HepG2 (cell line): ENCODE measurements at regions not wholly inside any gene's neighbourhood (a gene's known extent, or its start where the extent isn't known, plus 50 kb on each side); places are given as distances from the start of the nearest gene placed in this dataset.

ENCODE experiments used
- ATAC-seq: fragments of 200-7000 bp; cut with Tn5 transposase; 3 replicates; pipeline ENCODE4 v1.9.1; 2020; ENCODE audit warnings: mild to moderate bottlenecking, moderate library complexity
- BruUV-seq: library from RNA; stranded (reverse); fragments of 400-500 nt; replicated peaks from 2 replicates; lab custom pipeline; 2021; lab: Mats Ljungman, UMichigan
- CTCF ChIA-PET: fragments of 300-600 bp; formaldehyde crosslinking; extraction: SDS; loops from one replicate; lab custom pipeline; 2021; ENCODE audit warnings: low total read pairs, inconsistent platforms, low intra/inter-chr PET ratio; lab: Yijun Ruan, JAX
- POLR2A ChIA-PET: fragments of 350-600 bp; sonication (Branson Sonifier 250); formaldehyde crosslinking; loops from one replicate; lab custom pipeline; 2020; ENCODE audit warnings: antibody characterized with exemption, inconsistent platforms; lab: Yijun Ruan, JAX
- DNase-seq: peaks from one replicate; pipeline ENCODE4 v3.0.0-alpha.2; 2015; ENCODE audit warnings: low spot score
- FAIRE-seq: peaks from 3 replicates; lab custom pipeline; 2011; peaks lifted over from hg19 to GRCh38; lab: Jason Lieb, UNC
- H2AFZ ChIP-seq: one replicate; pipeline ENCODE4 v1.6.1; 2011; ENCODE audit warnings: low read length, inconsistent platforms
- H3K27ac ChIP-seq: fragments of 300-600 bp; 3 replicates; pipeline ENCODE4 v1.8.0; 2011; ENCODE audit warnings: mixed run types, mild to moderate bottlenecking, mixed read lengths, low read length, inconsistent platforms; ENCODE audit not compliant: insufficient read depth; ENCODE audit errors: extremely low read length
- H3K27me3 ChIP-seq, 2 experiments: fragments of 200-600 bp in 1 of 2; 2 replicates in 1 of 2; 3 replicates in 1 of 2; pipeline versions ENCODE4 v1.6.0 to v1.8.0; 2011; ENCODE audit warnings: low read length in 2 of 2, mild to moderate bottlenecking in 2 of 2, moderate library complexity in 2 of 2, inconsistent platforms in 1 of 2; ENCODE audit not compliant: insufficient read depth in 2 of 2, control insufficient read depth in 1 of 2
- H3K36me3 ChIP-seq, 2 experiments: fragments of 200-600 bp in 1 of 2; replicated peaks in 1 of 2; 2 replicates in 1 of 2; 3 replicates in 1 of 2; pipeline versions ENCODE4 v1.5.1 to v1.8.0; 2011; ENCODE audit warnings: low read length in 2 of 2, inconsistent platforms in 1 of 2; ENCODE audit not compliant: insufficient read depth in 2 of 2, control insufficient read depth in 1 of 2
- H3K4me1 ChIP-seq: 2 replicates; pipeline ENCODE4 v1.5.1; 2012; ENCODE audit warnings: low read length, inconsistent platforms; ENCODE audit not compliant: insufficient read depth
- H3K4me2 ChIP-seq: 2 replicates; pipeline ENCODE4 v1.6.0; 2011; ENCODE audit warnings: low read depth, low read length, inconsistent platforms
- H3K4me3 ChIP-seq, 3 experiments: fragments of 200-600 bp in 1 of 3; sonication (generic), shearing (Covaris generic) in 1 of 3; replicated peaks in 1 of 3; 2 replicates each; pipeline ENCODE4 v1.5.1; 2011 to 2016; ENCODE audit warnings: low read length in 3 of 3, inconsistent platforms in 2 of 3, low read depth in 2 of 3, mild to moderate bottlenecking in 2 of 3, control low read depth in 1 of 3, mixed read lengths in 1 of 3; ENCODE audit not compliant: insufficient read depth in 1 of 3
- H3K79me2 ChIP-seq: one replicate; pipeline ENCODE4 v1.6.1; 2011; ENCODE audit warnings: low read length, inconsistent platforms; ENCODE audit not compliant: insufficient read depth
- H3K9ac ChIP-seq: 2 replicates; pipeline ENCODE4 v1.6.0; 2011; ENCODE audit warnings: mild to moderate bottlenecking, low read depth, low read length, inconsistent platforms; ENCODE audit not compliant: insufficient read depth
- H3K9me3 ChIP-seq: 2 replicates; pipeline ENCODE4 v1.5.1; 2012; ENCODE audit warnings: mild to moderate bottlenecking, low read length
- H4K20me1 ChIP-seq: 2 replicates; pipeline ENCODE4 v1.6.0; 2011; ENCODE audit warnings: inconsistent platforms, mild to moderate bottlenecking, low read length, moderate library complexity; ENCODE audit not compliant: insufficient read depth
- HNRNPH1 ChIP-seq: fragments of 200-400 bp; formaldehyde crosslinking; optimal IDR thresholded peaks from 2 replicates; pipeline ENCODE3; 2017; ENCODE audit warnings: mild to moderate bottlenecking, low read depth, low read length
- SALL2 ChIP-seq: sonication (generic); formaldehyde crosslinking; IDR thresholded peaks from 2 replicates; pipeline ENCODE4 v1.8.1; 2023; ENCODE audit warnings: mild to moderate bottlenecking, missing genetic modification reagents, inconsistent platforms
- SMARCC2 ChIP-seq: fragments of 450-650 bp; IDR thresholded peaks from 2 replicates; pipeline ENCODE4 v1.6.1; 2017; ENCODE audit warnings: antibody characterized with exemption, mild to moderate bottlenecking
- ZFYVE20 ChIP-seq: sonication (generic); formaldehyde crosslinking; IDR thresholded peaks from 2 replicates; pipeline ENCODE4 v1.8.0; 2023; ENCODE audit warnings: low read depth, mild to moderate bottlenecking, moderate library complexity, missing genetic modification reagents, borderline replicate concordance
- ZNF12 ChIP-seq: sonication (generic); formaldehyde crosslinking; IDR thresholded peaks from 2 replicates; pipeline ENCODE4 v1.5.0; 2020; ENCODE audit warnings: missing genetic modification reagents
- ZNF382 ChIP-seq: sonication (generic); formaldehyde crosslinking; IDR thresholded peaks from 2 replicates; pipeline ENCODE4 v1.5.0; 2020; ENCODE audit warnings: missing genetic modification reagents, mild to moderate bottlenecking, borderline replicate concordance
- ZNF749 ChIP-seq: sonication (generic); formaldehyde crosslinking; IDR thresholded peaks from 2 replicates; pipeline ENCODE4 v1.8.0; 2022; ENCODE audit warnings: mild to moderate bottlenecking, missing genetic modification reagents, moderate library complexity, borderline replicate concordance
- WGBS: methylation state at CpG from one replicate; pipeline ENCODE4 v1.1.6; 2017; ENCODE audit warnings: low lambda C conversion rate; 5-methylcytosine and 5-hydroxymethylcytosine counted together
- in situ Hi-C: cut with HindIII; loops from 2 replicates; pipeline ENCODE4 v1.10.0; 2017; ENCODE audit warnings: low pct_unique_long_range_greater_than_20kb; ENCODE audit not compliant: extremely low pct_ligation_motif_present
- intact Hi-C: fragments of 100-400 bp; cut with micrococcal nuclease; formaldehyde crosslinking; loops from one replicate; pipeline ENCODE4 v1.10.0; 2022; ENCODE audit not compliant: unreplicated experiment

GRCh38 chr12:115730975-115731541, 546.4 kb downstream of the MED13L start:
- no TSS peak for BruUV-seq
- 24% methylated on average over 4 of the region's 4 CpGs for WGBS
- Histone ChIP-seq H4K20me1 (no peaks in the 10 kb centered on the region), H2AFZ (no peak overlapping the region), H3K79me2 (no peaks in the 10 kb centered on the region), H3K27me3 (peaks cover 0 to 5% of the 10 kb centered on the region in 2 experiments; a peak in 2 of 5 replicates), H3K27ac (no peak overlapping the region), H3K4me2 (no peak overlapping the region), H3K4me3 (no peak overlapping the region), H3K36me3 (no peaks in the 10 kb centered on the region), H3K9me3 (no peaks in the 10 kb centered on the region), H3K9ac (no peak overlapping the region), H3K4me1 (no peaks in the 10 kb centered on the region)
- no peak for TF ChIP-seq SALL2 (CRISPR knock-in tag)
- TF ChIP-seq ZNF12 (CRISPR knock-in tag): peak; percentile 77; the same call in 1 of the 2 replicates
- intact Hi-C loops (no loop called here), in situ Hi-C loops (no loop called here)
- CTCF ChIA-PET: no interaction called here
- no peak for FAIRE-seq
- no peak for ATAC-seq
- POLR2A ChIA-PET: no interaction called here
- DNase-seq: no peak

DNA sequence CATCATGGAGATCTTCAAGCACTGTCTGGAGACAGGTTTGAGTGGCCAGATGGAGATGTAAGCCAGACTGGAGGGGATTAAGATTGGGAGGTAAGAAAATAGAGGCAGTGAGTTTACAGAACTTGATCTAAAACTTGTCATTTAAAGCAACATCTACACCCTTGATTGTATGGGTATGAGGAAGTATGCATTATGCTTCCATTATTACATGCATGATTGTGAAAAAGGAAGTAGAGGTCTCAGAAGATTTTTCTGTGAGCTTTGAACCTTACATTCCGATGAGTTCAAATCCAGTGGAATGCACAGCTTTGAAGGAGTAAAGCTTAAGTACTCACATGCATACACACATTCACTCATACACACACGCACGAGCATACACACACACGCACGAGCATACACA, 550.8 kb downstream of the MED13L start:
- Histone ChIP-seq H3K4me3 (no peak overlapping the region), H2AFZ (no peak overlapping the region)

More for the DNA sequence above, 550.8 kb downstream of the MED13L start:
- WGBS: 36% methylated on average over 5 of the region's 5 CpGs
- Histone ChIP-seq H3K27ac (no peak overlapping the region), H3K79me2 (no peaks in the 10 kb centered on the region), H3K27me3 (no peaks in the 10 kb centered on the region; a peak in 2 of 5 replicates), H3K36me3 (no peaks in the 10 kb centered on the region), H3K9ac (no peak overlapping the region), H3K4me2 (no peak overlapping the region), H3K9me3 (no peaks in the 10 kb centered on the region), H4K20me1 (no peaks in the 10 kb centered on the region), H3K4me1 (no peaks in the 10 kb centered on the region)
- BruUV-seq: no TSS peak
- FAIRE-seq (no peak), DNase-seq (no peak), ATAC-seq (no peak)
- intact Hi-C loops: no loop called here
- in situ Hi-C loops: no loop called here
- ChIA-PET CTCF (no interaction called here), POLR2A (no interaction called here)
- TF ChIP-seq ZFYVE20 (no peak), ZNF749 (CRISPR knock-in tag) (no peak), ZNF382 (CRISPR knock-in tag) (no peak), SMARCC2 (no peak), HNRNPH1 (no peak)
